Activated gamma-delta T cell treated with anti-CD3 and anti-CD28 coated beads, Interleukin-2, amount 50 U/mL, for 16 hours (primary cell): ENCODE measurements at regions not wholly inside any gene's neighbourhood (a gene's known extent, or its start where the extent isn't known, plus 50 kb on each side); places are given as distances from the start of the nearest gene placed in this dataset.

Experiments used
- DNase-seq: peaks from one replicate; pipeline ENCODE4 v3.0.0-alpha.2; 2020; ENCODE audit warnings: low read depth

GRCh38 chr16:65956100-65956499 lies 410.4 kb upstream of the CDH5 start:
- no peak for DNase-seq

- DNase-seq, result no peak
Measured at GRCh38 chr16:65954446-65954845, 412.0 kb upstream of the CDH5 start.

GRCh38 chr16:65950211-65950610 lies 416.3 kb upstream of the CDH5 start:
- no peak for DNase-seq

GRCh38 chr16:65948361-65948760 lies 418.1 kb upstream of the CDH5 start:
- DNase-seq, result no peak

- DNase-seq, result no peak
Measured at GRCh38 chr16:65947951-65948350, 418.5 kb upstream of the CDH5 start.

GRCh38 chr16:65945493-65945892 lies 421.0 kb upstream of the CDH5 start:
- no peak for DNase-seq

- DNase-seq, result no peak
Measured at GRCh38 chr16:65944361-65944760, 422.1 kb upstream of the CDH5 start.

GRCh38 chr16:65940711-65941110 lies 425.8 kb upstream of the CDH5 start:
- DNase-seq, result no peak

- DNase-seq, result no peak
Measured at GRCh38 chr16:65938083-65938482, 428.4 kb upstream of the CDH5 start.

GRCh38 chr16:65937455-65937854 lies 429.0 kb upstream of the CDH5 start:
- DNase-seq, result no peak

- no peak for DNase-seq
Measured at GRCh38 chr16:65936096-65936495, 430.4 kb upstream of the CDH5 start.

GRCh38 chr16:65934443-65934842 lies 432.0 kb upstream of the CDH5 start:
- no peak for DNase-seq

- DNase-seq, result no peak
Measured at GRCh38 chr16:65933703-65934102, 432.8 kb upstream of the CDH5 start.

- no peak for DNase-seq
Measured at GRCh38 chr16:65932350-65933072, 434.0 kb upstream of the CDH5 start.

GRCh38 chr16:65922923-65923322 lies 443.6 kb upstream of the CDH5 start:
- no peak for DNase-seq

GRCh38 chr16:65919986-65920376 lies 446.5 kb upstream of the CDH5 start:
- DNase-seq, result no peak

- DNase-seq, result no peak
Measured at GRCh38 chr16:65919145-65919985, 447.1 kb upstream of the CDH5 start.

GRCh38 chr16:65917466-65917865 lies 449.0 kb upstream of the CDH5 start:
- no peak for DNase-seq

GRCh38 chr16:65916995-65917394 lies 449.5 kb upstream of the CDH5 start:
- DNase-seq, result no peak

GRCh38 chr16:65910291-65910690 lies 456.2 kb upstream of the CDH5 start:
- no peak for DNase-seq

- no peak for DNase-seq
Measured at GRCh38 chr16:65909310-65910050, 457.0 kb upstream of the CDH5 start.

GRCh38 chr16:65908568-65908967 lies 457.9 kb upstream of the CDH5 start:
- no peak for DNase-seq

GRCh38 chr16:65905331-65905730 lies 461.2 kb upstream of the CDH5 start:
- DNase-seq, result no peak
